WTC11 (cell line): ENCODE measurements at regions not wholly inside any gene's neighbourhood (a gene's known extent, or its start where the extent isn't known, plus 50 kb on each side); places are given as distances from the start of the nearest gene placed in this dataset.

Experiments
- ATAC-seq: fragments of 200-7000 bp; cut with Tn5 transposase; 2 replicates; pipeline ENCODE4 v1.10.0; 2021; ENCODE audit warnings: mild to moderate bottlenecking, moderate library complexity
- CTCF ChIA-PET: fragments of 300-600 bp; sonication (Branson Sonifier 250); formaldehyde crosslinking; loops from one replicate; lab custom pipeline; 2021; ENCODE audit warnings: antibody characterized with exemption; lab: Charles Lee
- POLR2A ChIA-PET: fragments of 350-600 bp; sonication (Branson Sonifier 250); formaldehyde crosslinking; loops from one replicate; lab custom pipeline; 2021; ENCODE audit warnings: antibody characterized with exemption; lab: Charles Lee
- DNase-seq: peaks from one replicate; pipeline ENCODE4 v3.0.0; 2021; ENCODE audit warnings: low spot score
- H3K27ac Mint-ChIP-seq: 2 replicates; pipeline ENCODE4 v1.8.0; 2021; ENCODE audit warnings: mixed read lengths
- H3K27me3 Mint-ChIP-seq: 2 replicates; pipeline ENCODE4 v1.8.0; 2021; ENCODE audit warnings: low read depth, mild to moderate bottlenecking, moderate library complexity, mixed read lengths
- H3K36me3 Mint-ChIP-seq: 2 replicates; pipeline ENCODE4 v1.8.0; 2021; ENCODE audit warnings: mixed read lengths
- H3K4me1 Mint-ChIP-seq: 2 replicates; pipeline ENCODE4 v1.8.0; 2022; ENCODE audit warnings: mixed read lengths
- H3K4me3 Mint-ChIP-seq: 2 replicates; pipeline ENCODE4 v1.8.0; 2021; ENCODE audit warnings: mild to moderate bottlenecking, moderate library complexity, mixed read lengths
- H3K9me3 Mint-ChIP-seq: 2 replicates; pipeline ENCODE4 v1.8.0; 2021; ENCODE audit warnings: mixed read lengths
- ATF3 ChIP-seq: sonication (generic); formaldehyde crosslinking; conservative IDR thresholded peaks from 2 replicates; pipeline ENCODE4 v1.8.1; 2022; ENCODE audit warnings: mild to moderate bottlenecking, missing genetic modification reagents
- ERG ChIP-seq: fragments of 250-450 bp; sonication (Bioruptor Pico); IDR thresholded peaks from 2 replicates; pipeline ENCODE4 v1.8.0; 2021; ENCODE audit warnings: mild to moderate bottlenecking
- FOXP1 ChIP-seq: sonication (generic); formaldehyde crosslinking; IDR thresholded peaks from 2 replicates; pipeline ENCODE4 v1.8.0; 2022; ENCODE audit warnings: missing genetic modification reagents, mild to moderate bottlenecking, moderate library complexity, borderline replicate concordance
- HMGXB4 ChIP-seq: sonication (generic); formaldehyde crosslinking; IDR thresholded peaks from 2 replicates; pipeline ENCODE4 v1.8.1; 2023; ENCODE audit warnings: mild to moderate bottlenecking, moderate library complexity, missing genetic modification reagents
- NR2C2 ChIP-seq: sonication (generic); formaldehyde crosslinking; IDR thresholded peaks from 2 replicates; pipeline ENCODE4 v1.8.0; 2022; ENCODE audit warnings: mild to moderate bottlenecking, missing genetic modification reagents
- STAT6 ChIP-seq: sonication (generic); formaldehyde crosslinking; conservative IDR thresholded peaks from 2 replicates; pipeline ENCODE4 v1.8.1; 2023; ENCODE audit warnings: mild to moderate bottlenecking, low read depth, missing genetic modification reagents, moderate library complexity
- ZMAT4 ChIP-seq: fragments of 250-450 bp; sonication (Bioruptor Pico); IDR thresholded peaks from 2 replicates; pipeline ENCODE4 v1.9.0; 2021; ENCODE audit warnings: mild to moderate bottlenecking
- ZNF416 ChIP-seq: fragments of 250-450 bp; sonication (Bioruptor Pico); IDR thresholded peaks from 2 replicates; pipeline ENCODE4 v1.9.0; 2021; ENCODE audit warnings: mild to moderate bottlenecking, inconsistent platforms
- ZNF423 ChIP-seq: fragments of 250-450 bp; sonication (Bioruptor Pico); IDR thresholded peaks from 2 replicates; pipeline ENCODE4 v2.1.2; 2022; ENCODE audit warnings: mild to moderate bottlenecking, moderate library complexity
- ZNF532 ChIP-seq: fragments of 250-450 bp; sonication (Bioruptor Pico); IDR thresholded peaks from 2 replicates; pipeline ENCODE4 v1.9.0; 2021; ENCODE audit warnings: mild to moderate bottlenecking, borderline replicate concordance

GRCh38 chr9:135366104-135366503, 113.5 kb upstream of the PPP1R26 start:
- Mint-ChIP-seq H3K9me3 (peaks cover 5% of the 10 kb centered on the region), H3K4me1 (peaks cover 32% of the 10 kb centered on the region), H3K36me3 (no peaks in the 10 kb centered on the region; the same call in 1 of the 2 replicates), H3K27ac (no peak overlapping the region), H3K27me3 (no peaks in the 10 kb centered on the region), H3K4me3 (no peak overlapping the region)
- ChIA-PET POLR2A (no interaction called here), CTCF (interaction anchor here (1.9 to 2.2 kb wide), 2 partner anchors 46 to 213 kb away, joined by 4 to 8 read pairs; no protein-coding TSS in a partner anchor)
- DNase-seq (no peak), ATAC-seq (peak; percentile 45)
- TF ChIP-seq ZNF416 (CRISPR knock-in tag) (no peak), ZNF423 (CRISPR knock-in tag) (0 out of 2 replicates have a peak, but pooled peaks have one; percentile 17)

- Mint-ChIP-seq H3K9me3 (peaks cover 5% of the 10 kb centered on the region), H3K4me1 (peaks cover 42% of the 10 kb centered on the region), H3K4me3 (no peak overlapping the region), H3K27me3 (no peaks in the 10 kb centered on the region), H3K27ac (no peak overlapping the region), H3K36me3 (no peaks in the 10 kb centered on the region; the same call in 1 of the 2 replicates)
- ATAC-seq: no peak
- POLR2A ChIA-PET: interaction anchor here (0.7 kb wide), 1 partner anchor 713 kb away, joined by 3 read pairs; no protein-coding TSS in a partner anchor
- CTCF ChIA-PET: interaction anchor here (1.4 to 1.7 kb wide), 2 partner anchors 70 to 88 kb away, joined by 3 to 5 read pairs; no protein-coding TSS in a partner anchor
- TF ChIP-seq HMGXB4 (CRISPR knock-in tag): no peak
- TF ChIP-seq ZMAT4 (CRISPR knock-in tag): no peak
- no peak for TF ChIP-seq ERG (CRISPR knock-in tag)
- TF ChIP-seq ATF3 (CRISPR knock-in tag): no peak
- TF ChIP-seq FOXP1 (CRISPR knock-in tag): no peak
- no peak for TF ChIP-seq STAT6 (CRISPR knock-in tag)
- TF ChIP-seq ZNF532 (CRISPR knock-in tag): no peak
- TF ChIP-seq NR2C2: no peak
- DNase-seq: no peak
Measured at GRCh38 chr9:135369412-135369990, 110.1 kb upstream of the PPP1R26 start.
